ENCODE measurements at regions not wholly inside any gene's neighbourhood (a gene's known extent, or its start where the extent isn't known, plus 50 kb on each side); places are given as distances from the start of the nearest gene placed in this dataset.
A peak's percentile ranks its signal among the peaks of the same experiment; 100 is the strongest.

- peaks cover 0 to 4% (median 0%) of the 10 kb centered on the region in 4 donors for H3K9me3 ChIP-seq
- H3K27ac ChIP-seq: no peak overlapping the region
- 73 to 81% methylated on average over 19 of the region's 19 CpGs for WGBS, 2 donors
- FAIRE-seq (no peak), ATAC-seq (peak in 3 of 4 donors; percentile 50 to 78 (median 69)), DNase-seq (peak in 1 of 6 donors; percentile 44)
- no peak overlapping the region for H3K4me3 ChIP-seq
- intact Hi-C loops (cut with DNase I): no loop called here
- H3K4me1 ChIP-seq: peaks cover 0 to 5% (median 0%) of the 10 kb centered on the region in 3 donors
- no peaks in the 10 kb centered on the region for H3K27me3 ChIP-seq
- no peaks in the 10 kb centered on the region for H3K36me3 ChIP-seq
- TF ChIP-seq, protein P1, sequence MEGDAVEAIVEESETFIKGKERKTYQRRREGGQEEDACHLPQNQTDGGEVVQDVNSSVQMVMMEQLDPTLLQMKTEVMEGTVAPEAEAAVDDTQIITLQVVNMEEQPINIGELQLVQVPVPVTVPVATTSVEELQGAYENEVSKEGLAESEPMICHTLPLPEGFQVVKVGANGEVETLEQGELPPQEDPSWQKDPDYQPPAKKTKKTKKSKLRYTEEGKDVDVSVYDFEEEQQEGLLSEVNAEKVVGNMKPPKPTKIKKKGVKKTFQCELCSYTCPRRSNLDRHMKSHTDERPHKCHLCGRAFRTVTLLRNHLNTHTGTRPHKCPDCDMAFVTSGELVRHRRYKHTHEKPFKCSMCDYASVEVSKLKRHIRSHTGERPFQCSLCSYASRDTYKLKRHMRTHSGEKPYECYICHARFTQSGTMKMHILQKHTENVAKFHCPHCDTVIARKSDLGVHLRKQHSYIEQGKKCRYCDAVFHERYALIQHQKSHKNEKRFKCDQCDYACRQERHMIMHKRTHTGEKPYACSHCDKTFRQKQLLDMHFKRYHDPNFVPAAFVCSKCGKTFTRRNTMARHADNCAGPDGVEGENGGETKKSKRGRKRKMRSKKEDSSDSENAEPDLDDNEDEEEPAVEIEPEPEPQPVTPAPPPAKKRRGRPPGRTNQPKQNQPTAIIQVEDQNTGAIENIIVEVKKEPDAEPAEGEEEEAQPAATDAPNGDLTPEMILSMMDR (IDR thresholded peaks at IDR 0.05): no peak
Measured at GRCh38 chr3:194255252-194256039, 95.7 kb downstream of the CPN2 start.

DNA sequence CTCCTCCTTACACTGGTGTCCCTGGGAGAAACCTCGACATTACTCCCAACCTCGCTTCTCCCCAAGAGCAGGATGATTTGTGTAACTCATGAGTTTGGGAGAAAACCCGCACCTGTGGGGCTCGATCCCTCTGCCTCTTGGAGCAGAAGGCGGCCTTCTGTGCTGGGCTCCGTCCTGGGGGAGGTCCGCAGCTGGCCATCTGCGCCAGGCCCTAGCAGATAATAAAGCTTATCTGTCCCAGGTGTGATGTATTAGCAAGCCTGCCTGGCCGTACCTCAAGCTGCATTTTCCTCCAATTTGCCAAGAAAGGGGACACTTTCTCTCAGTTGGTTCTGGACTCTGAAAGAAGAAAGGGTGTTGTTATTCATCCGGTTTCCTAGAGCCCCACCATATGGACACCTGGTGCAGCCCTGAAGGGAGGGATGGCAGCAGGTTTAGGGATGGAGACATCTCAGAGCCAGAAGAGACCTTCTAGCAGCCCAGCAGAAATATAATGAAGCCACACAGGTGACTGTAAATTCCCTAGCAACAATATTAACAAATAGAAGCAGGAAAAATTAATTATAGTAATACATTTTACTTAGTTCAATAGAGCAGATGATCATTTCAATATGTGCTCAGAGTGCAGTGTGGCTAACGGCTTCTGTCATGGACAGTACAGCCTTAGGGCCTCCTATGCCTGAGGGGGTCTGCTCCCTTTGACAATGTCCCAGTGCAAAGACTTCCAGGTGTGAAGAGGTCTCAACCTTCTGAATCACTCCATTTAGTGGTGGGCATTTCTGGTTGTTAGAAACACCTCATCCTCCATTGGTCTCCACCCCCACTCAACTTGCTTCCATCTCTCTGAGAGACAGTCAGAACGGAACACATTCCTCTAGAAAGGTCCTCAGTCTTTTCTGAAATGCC is 94.8 kb downstream of the CPN2 start:
- no peaks in the 10 kb centered on the region for H3K4me1 ChIP-seq
- no peak overlapping the region for H3K4me3 ChIP-seq
- ATAC-seq: peak in 2 of 4 donors; percentile 23 to 31
- peaks cover 0 to 4% (median 0%) of the 10 kb centered on the region in 4 donors for H3K9me3 ChIP-seq
- H3K27me3 ChIP-seq: no peaks in the 10 kb centered on the region
- TF ChIP-seq, protein P1 (IDR thresholded peaks at IDR 0.05): no peak
- WGBS, 2 donors: 58% methylated on average over 12 of the region's 12 CpGs
- no peaks in the 10 kb centered on the region for H3K36me3 ChIP-seq
- intact Hi-C loops (cut with DNase I): no loop called here
- DNase-seq: peak in 1 of 6 donors; percentile 7
- FAIRE-seq: no peak
- no peak overlapping the region for H3K27ac ChIP-seq

- no peak for ATAC-seq
- no peak for FAIRE-seq
- 94 to 96% methylated on average over 8 of the region's 8 CpGs for WGBS, 2 donors
Measured at GRCh38 chr3:194257151-194257621, 93.9 kb downstream of the CPN2 start.

GRCh38 chr3:194257916-194258668 is 93.0 kb downstream of the CPN2 start:
- Histone ChIP-seq H3K27ac (no peak overlapping the region), H3K4me3 (no peak overlapping the region), H3K36me3 (no peaks in the 10 kb centered on the region), H3K4me1 (no peaks in the 10 kb centered on the region), H3K27me3 (no peaks in the 10 kb centered on the region), H3K9me3 (peaks cover 0 to 4% (median 0%) of the 10 kb centered on the region in 4 donors)
- no peak for ATAC-seq
- 66 to 83% methylated on average over 1 of the region's 1 CpG for WGBS, 2 donors
- FAIRE-seq: no peak
- intact Hi-C loops (cut with DNase I): no loop called here
- TF ChIP-seq, protein P1 (IDR thresholded peaks at IDR 0.05): no peak
- DNase-seq: peak in 1 of 6 donors; percentile 0

More at GRCh38 chr3:194257151-194257621, 93.9 kb downstream of the CPN2 start:
- peak in 1 of 6 donors; percentile 2 for DNase-seq
- H3K36me3 ChIP-seq: no peaks in the 10 kb centered on the region
- no peaks in the 10 kb centered on the region for H3K27me3 ChIP-seq
- TF ChIP-seq, protein P1 (IDR thresholded peaks at IDR 0.05): no peak
- H3K9me3 ChIP-seq: peaks cover 0 to 4% (median 0%) of the 10 kb centered on the region in 4 donors
- intact Hi-C loops (cut with DNase I): no loop called here
- no peak overlapping the region for H3K4me3 ChIP-seq
- H3K4me1 ChIP-seq: no peaks in the 10 kb centered on the region
- no peak overlapping the region for H3K27ac ChIP-seq

All from pancreas (tissue), 10 donors.